HUES48 (cell line): ENCODE measurements at regions not wholly inside any gene's neighbourhood (a gene's known extent, or its start where the extent isn't known, plus 50 kb on each side); places are given as distances from the start of the nearest gene placed in this dataset.

Experiments
- H3K27ac ChIP-seq: one replicate; pipeline ENCODE4 v1.7.0; 2013; ENCODE audit warnings: low read depth, low read length, inconsistent platforms
- H3K27me3 ChIP-seq: 2 replicates; pipeline ENCODE4 v1.6.1; 2013; ENCODE audit warnings: mild to moderate bottlenecking, low read length; ENCODE audit not compliant: control insufficient read depth, insufficient read depth
- H3K36me3 ChIP-seq: 2 replicates; pipeline ENCODE4 v1.6.1; 2013; ENCODE audit warnings: low read length; ENCODE audit not compliant: control insufficient read depth, insufficient read depth
- H3K4me1 ChIP-seq: 2 replicates; pipeline ENCODE4 v1.6.1; 2013; ENCODE audit warnings: mild to moderate bottlenecking, low read length; ENCODE audit not compliant: control insufficient read depth, insufficient read depth
- H3K4me3 ChIP-seq: 2 replicates; pipeline ENCODE4 v1.5.1; 2013; ENCODE audit warnings: mild to moderate bottlenecking, low read depth, low read length
- H3K9ac ChIP-seq: 2 replicates; pipeline ENCODE4 v1.6.1; 2013; ENCODE audit warnings: mild to moderate bottlenecking, low read depth, low read length, moderate library complexity
- H3K9me3 ChIP-seq: 2 replicates; pipeline ENCODE4 v1.6.1; 2013; ENCODE audit warnings: low read length; ENCODE audit not compliant: control insufficient read depth, insufficient read depth

GRCh38 chr4:38560768-38561558 is 103.0 kb upstream of the KLF3 start:
- Histone ChIP-seq H3K4me3 (no peak overlapping the region), H3K4me1 (no peaks in the 10 kb centered on the region), H3K27me3 (no peaks in the 10 kb centered on the region), H3K36me3 (no peaks in the 10 kb centered on the region), H3K27ac (no peak overlapping the region), H3K9ac (no peak overlapping the region), H3K9me3 (no peaks in the 10 kb centered on the region)

- no peaks in the 10 kb centered on the region for H3K9me3 ChIP-seq
- H3K9ac ChIP-seq, result no peak overlapping the region
- H3K27me3 ChIP-seq, result no peaks in the 10 kb centered on the region
- H3K36me3 ChIP-seq, result no peaks in the 10 kb centered on the region
- H3K27ac ChIP-seq, result no peak overlapping the region
- H3K4me1 ChIP-seq, result no peaks in the 10 kb centered on the region
- H3K4me3 ChIP-seq, result no peak overlapping the region
Measured at GRCh38 chr4:38562751-38563198, 101.2 kb upstream of the KLF3 start.

- H3K9ac ChIP-seq, result no peak overlapping the region
- H3K27me3 ChIP-seq, result no peaks in the 10 kb centered on the region
- no peak overlapping the region for H3K4me3 ChIP-seq
- no peaks in the 10 kb centered on the region for H3K36me3 ChIP-seq
- no peaks in the 10 kb centered on the region for H3K9me3 ChIP-seq
- H3K4me1 ChIP-seq, result no peaks in the 10 kb centered on the region
- no peak overlapping the region for H3K27ac ChIP-seq
Measured at GRCh38 chr4:38563707-38564495, 100.1 kb upstream of the KLF3 start.

GRCh38 chr4:38565271-38566199 is 98.5 kb upstream of the KLF3 start:
- no peaks in the 10 kb centered on the region for H3K9me3 ChIP-seq
- H3K4me3 ChIP-seq, result no peak overlapping the region
- no peak overlapping the region for H3K27ac ChIP-seq
- no peaks in the 10 kb centered on the region for H3K27me3 ChIP-seq
- no peaks in the 10 kb centered on the region for H3K36me3 ChIP-seq
- no peaks in the 10 kb centered on the region for H3K4me1 ChIP-seq
- no peak overlapping the region for H3K9ac ChIP-seq

DNA sequence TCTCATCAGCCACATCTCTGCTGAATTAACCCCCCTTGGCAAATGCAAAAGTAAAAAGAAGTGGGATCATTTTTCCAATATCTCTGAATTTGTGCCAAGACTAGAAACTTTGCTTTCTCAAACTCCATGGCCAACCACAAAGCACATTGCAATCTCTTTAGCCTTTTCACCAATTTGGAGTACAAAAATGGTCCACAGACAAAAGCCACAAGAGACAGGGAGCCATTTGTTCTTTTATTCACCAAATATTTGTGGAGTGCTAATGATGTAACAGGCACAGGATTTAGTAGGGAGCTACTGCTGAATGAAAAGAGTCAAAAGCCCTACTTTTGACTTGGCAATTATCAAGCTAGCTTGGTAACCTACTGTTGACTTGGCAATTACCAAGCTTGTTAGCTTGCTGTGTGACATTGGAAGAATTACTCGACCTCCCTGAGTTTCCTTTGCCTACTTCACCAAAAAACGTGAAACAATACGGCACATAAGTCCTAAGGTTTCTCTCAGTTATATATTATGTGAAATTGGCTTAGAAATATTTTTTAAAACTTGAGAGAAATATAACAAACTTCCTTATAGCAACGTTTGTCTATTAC is 97.1 kb upstream of the KLF3 start:
- Histone ChIP-seq H3K27ac (no peak overlapping the region), H3K4me3 (no peak overlapping the region), H3K27me3 (no peaks in the 10 kb centered on the region), H3K4me1 (no peaks in the 10 kb centered on the region), H3K9me3 (no peaks in the 10 kb centered on the region), H3K9ac (no peak overlapping the region), H3K36me3 (no peaks in the 10 kb centered on the region)

DNA sequence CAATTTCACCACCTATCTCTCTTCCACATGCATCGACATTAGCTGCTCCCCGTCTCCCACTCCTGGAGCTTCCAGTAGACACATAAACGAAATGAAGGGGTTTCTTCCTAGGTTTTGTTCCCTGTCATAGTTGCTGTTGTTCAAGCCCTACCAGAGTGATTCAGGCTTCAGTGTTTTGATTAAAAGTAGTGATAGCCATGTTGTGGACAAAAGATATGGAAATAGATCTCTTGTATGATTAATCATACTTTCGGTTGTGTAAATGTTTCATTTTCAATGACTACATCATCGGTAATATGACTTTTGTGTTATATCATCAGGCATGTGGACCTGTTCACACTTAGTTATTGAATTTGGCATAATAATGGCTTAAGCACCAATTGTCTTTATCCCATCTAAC is 96.5 kb upstream of the KLF3 start:
- H3K9me3 ChIP-seq, result no peaks in the 10 kb centered on the region
- no peak overlapping the region for H3K4me3 ChIP-seq
- no peak overlapping the region for H3K27ac ChIP-seq
- H3K27me3 ChIP-seq, result no peaks in the 10 kb centered on the region
- H3K36me3 ChIP-seq, result no peaks in the 10 kb centered on the region
- no peaks in the 10 kb centered on the region for H3K4me1 ChIP-seq
- H3K9ac ChIP-seq, result no peak overlapping the region

DNA sequence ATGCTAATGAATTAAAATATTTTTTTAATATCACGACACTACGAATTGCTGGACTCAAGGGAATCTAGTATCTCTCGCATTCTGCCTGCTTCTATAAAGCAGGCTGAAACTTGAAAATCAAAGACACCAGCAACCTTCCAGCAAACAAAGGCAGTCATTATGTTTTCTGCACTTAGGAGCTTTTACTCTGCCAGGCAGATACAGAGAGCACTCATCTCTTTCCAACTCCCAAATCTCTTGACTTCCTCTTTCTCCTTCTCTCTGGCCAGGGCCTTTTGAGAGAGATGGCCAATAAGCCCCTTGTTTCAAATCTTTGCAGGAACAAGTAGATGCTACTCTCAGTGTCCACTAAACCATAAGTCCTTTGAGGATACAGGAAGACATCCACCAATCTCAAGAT is 95.2 kb upstream of the KLF3 start:
- no peaks in the 10 kb centered on the region for H3K27me3 ChIP-seq
- H3K9ac ChIP-seq, result no peak overlapping the region
- H3K36me3 ChIP-seq, result no peaks in the 10 kb centered on the region
- H3K9me3 ChIP-seq, result no peaks in the 10 kb centered on the region
- no peak overlapping the region for H3K27ac ChIP-seq
- H3K4me1 ChIP-seq, result no peaks in the 10 kb centered on the region
- H3K4me3 ChIP-seq, result no peak overlapping the region

- Histone ChIP-seq H3K4me3 (no peak overlapping the region), H3K27me3 (no peaks in the 10 kb centered on the region), H3K4me1 (no peaks in the 10 kb centered on the region), H3K9ac (no peak overlapping the region), H3K27ac (no peak overlapping the region), H3K9me3 (no peaks in the 10 kb centered on the region), H3K36me3 (no peaks in the 10 kb centered on the region)
Measured at GRCh38 chr4:38570647-38571276, 93.2 kb upstream of the KLF3 start.

DNA sequence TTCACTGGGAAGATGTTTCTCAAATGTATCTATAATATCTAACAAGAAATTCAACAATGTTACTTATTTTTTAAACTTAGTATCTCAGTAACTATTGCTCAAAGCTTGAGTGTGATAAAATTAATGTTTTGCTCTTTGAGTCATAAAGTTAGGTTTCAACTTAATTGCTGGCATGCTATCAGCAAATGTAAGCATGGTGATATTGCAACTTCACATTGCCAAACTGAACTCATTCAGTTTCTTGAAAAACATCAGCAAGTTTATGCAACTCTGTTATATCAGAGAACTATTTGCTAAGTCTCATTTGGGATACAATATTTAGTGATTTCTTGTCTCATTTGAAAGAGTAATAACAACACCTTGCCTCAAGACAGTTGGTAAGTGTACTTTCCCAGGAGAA is 91.2 kb upstream of the KLF3 start:
- H3K27ac ChIP-seq, result no peak overlapping the region
- H3K4me1 ChIP-seq, result no peaks in the 10 kb centered on the region
- no peaks in the 10 kb centered on the region for H3K27me3 ChIP-seq
- no peak overlapping the region for H3K4me3 ChIP-seq
- H3K9me3 ChIP-seq, result no peaks in the 10 kb centered on the region
- H3K36me3 ChIP-seq, result no peaks in the 10 kb centered on the region
- no peak overlapping the region for H3K9ac ChIP-seq
